Activated CD4-positive, alpha-beta T cell treated with anti-CD3 and anti-CD28 coated beads, Interleukin-2, amount 10 ng/mL, durations not matched to agents 7 days and 5 days (primary cell): ENCODE measurements at regions not wholly inside any gene's neighbourhood (a gene's known extent, or its start where the extent isn't known, plus 50 kb on each side); places are given as distances from the start of the nearest gene placed in this dataset.
A peak's percentile ranks its signal among the peaks of the same experiment; 100 is the strongest.

Experiments used
- CTCF ChIA-PET: fragments of 350-600 bp; sonication (Branson Sonifier 250); formaldehyde crosslinking; loops from one replicate; lab custom pipeline; 2021; ENCODE audit warnings: antibody characterized with exemption; lab: Charles Lee
- POLR2A ChIA-PET: fragments of 350-600 bp; sonication (Branson Sonifier 250); formaldehyde crosslinking; loops from one replicate; lab custom pipeline; 2021; ENCODE audit warnings: antibody characterized with exemption; lab: Charles Lee
- DNase-seq: peaks from one replicate; pipeline ENCODE4 v3.0.0-alpha.2; 2020
- H3K27ac Mint-ChIP-seq: one replicate; pipeline ENCODE4 v1.8.0; 2021; ENCODE audit warnings: mild to moderate bottlenecking, moderate library complexity, mixed read lengths
- H3K27me3 Mint-ChIP-seq: one replicate; pipeline ENCODE4 v1.8.0; 2021; ENCODE audit warnings: mixed read lengths
- H3K36me3 Mint-ChIP-seq: one replicate; pipeline ENCODE4 v1.8.0; 2021; ENCODE audit warnings: low read depth, mixed read lengths
- H3K4me1 Mint-ChIP-seq: one replicate; pipeline ENCODE4 v1.8.0; 2021; ENCODE audit warnings: mixed read lengths
- H3K4me3 Mint-ChIP-seq: one replicate; pipeline ENCODE4 v1.8.0; 2021; ENCODE audit warnings: mild to moderate bottlenecking, moderate library complexity, mixed read lengths
- H3K9me3 Mint-ChIP-seq: one replicate; pipeline ENCODE4 v1.8.0; 2021; ENCODE audit warnings: mixed read lengths

DNA sequence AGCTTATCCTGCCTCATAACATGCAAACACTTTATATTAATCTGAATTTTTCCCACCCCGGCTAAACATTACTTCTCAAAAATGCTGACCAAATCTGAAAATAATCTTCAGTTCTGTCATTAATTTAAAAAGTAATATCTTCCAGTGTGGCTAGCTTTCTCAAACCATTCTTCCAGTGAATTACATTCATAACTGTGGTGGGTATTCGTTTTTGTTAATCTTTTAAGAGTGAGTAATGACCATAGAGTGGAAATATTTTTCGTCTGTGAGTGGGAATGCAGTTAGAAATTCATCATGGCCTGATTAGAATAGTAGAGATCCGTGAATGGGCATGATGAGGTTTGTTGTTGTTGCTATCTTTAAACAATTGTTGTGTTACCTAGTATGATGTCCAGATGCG is 138.6 kb upstream of the SFRP2 start:
- CTCF ChIA-PET = no interaction called here

DNA sequence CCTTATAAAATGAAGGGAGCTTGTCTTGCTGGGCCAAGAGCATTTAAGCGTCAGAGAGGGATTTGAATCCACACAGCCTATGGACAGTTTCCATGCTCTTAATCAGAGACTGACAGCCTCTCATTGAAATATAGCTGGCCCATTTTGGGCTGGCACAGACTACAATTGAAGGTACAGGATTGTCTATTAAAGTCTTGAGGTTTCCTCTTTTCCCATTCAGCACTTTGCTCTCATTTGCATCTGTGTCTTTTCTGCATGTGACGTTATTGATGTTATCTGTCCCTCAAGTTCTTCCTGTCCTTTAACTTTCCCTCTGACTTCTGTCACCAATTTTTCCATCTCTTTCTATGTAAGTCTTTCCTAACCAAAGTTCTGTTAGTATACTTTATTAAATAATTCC is 133.3 kb upstream of the SFRP2 start:
- Mint-ChIP-seq H3K27ac (no peak overlapping the region), H3K27me3 (peaks cover 15% of the 10 kb centered on the region), H3K4me1 (peaks cover 1% of the 10 kb centered on the region), H3K4me3 (no peak overlapping the region), H3K36me3 (no peaks in the 10 kb centered on the region), H3K9me3 (no peaks in the 10 kb centered on the region)
- no peak for DNase-seq
- ChIA-PET CTCF (interaction anchor here (0.9 kb wide), 1 partner anchor 15 kb away, joined by 3 read pairs; no protein-coding TSS in a partner anchor), POLR2A (no interaction called here)

More for the DNA sequence above, 138.6 kb upstream of the SFRP2 start:
- Mint-ChIP-seq H3K4me3 (no peak overlapping the region), H3K27ac (no peak overlapping the region), H3K9me3 (no peaks in the 10 kb centered on the region), H3K36me3 (no peaks in the 10 kb centered on the region), H3K4me1 (no peaks in the 10 kb centered on the region), H3K27me3 (peaks cover 4% of the 10 kb centered on the region)
- no peak for DNase-seq
- POLR2A ChIA-PET = no interaction called here

DNA sequence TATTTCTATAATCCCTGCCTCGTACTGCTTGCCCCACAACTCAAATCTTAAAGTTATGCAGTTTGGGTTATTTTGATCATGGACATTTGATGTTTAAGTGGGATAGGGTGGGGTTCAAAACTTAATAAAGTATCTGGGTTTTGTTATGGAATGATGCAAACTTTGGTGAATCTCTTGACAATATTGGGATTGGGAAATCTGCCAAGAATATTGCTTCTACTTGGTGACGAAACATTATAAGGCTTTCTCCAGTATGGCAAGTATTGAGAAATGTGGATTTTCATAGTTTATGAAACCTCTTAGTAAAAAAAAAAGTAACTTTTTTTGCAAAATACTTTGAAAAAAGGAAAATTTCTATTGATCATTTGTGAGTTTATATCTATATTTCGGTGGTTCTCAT is 130.8 kb upstream of the SFRP2 start:
- CTCF ChIA-PET = no interaction called here
- H3K27ac Mint-ChIP-seq = no peak overlapping the region

DNA sequence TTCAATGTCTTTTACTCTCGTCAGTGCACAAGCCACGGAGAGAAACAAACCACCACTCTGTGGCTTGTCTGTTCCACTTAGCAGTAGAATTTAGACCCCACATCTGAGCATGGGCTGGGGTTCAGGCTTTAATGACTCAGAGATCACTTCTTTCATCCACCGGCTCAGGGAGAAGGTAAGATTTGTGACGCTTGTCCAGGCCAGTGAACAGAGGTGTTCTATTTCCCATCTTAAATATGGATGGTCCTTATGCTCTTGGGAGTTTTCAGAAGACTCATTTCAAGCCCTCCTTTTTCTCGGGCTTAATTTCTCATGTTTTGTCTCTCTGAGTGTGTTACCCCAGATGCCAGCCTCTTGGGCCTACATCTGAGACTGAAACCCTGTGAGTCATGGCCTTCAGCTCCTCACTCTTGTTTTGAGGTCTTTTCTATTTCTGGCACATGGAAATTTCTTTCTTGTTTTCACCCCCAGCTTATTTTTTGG is 127.4 kb upstream of the SFRP2 start:
- H3K9me3 Mint-ChIP-seq = no peaks in the 10 kb centered on the region
- no peaks in the 10 kb centered on the region for H3K36me3 Mint-ChIP-seq
- ChIA-PET CTCF (no interaction called here), POLR2A (no interaction called here)
- H3K4me3 Mint-ChIP-seq = no peak overlapping the region
- peak; percentile 8 for DNase-seq
- no peak overlapping the region for H3K27ac Mint-ChIP-seq
- H3K4me1 Mint-ChIP-seq = peaks cover 8% of the 10 kb centered on the region
- H3K27me3 Mint-ChIP-seq = peaks cover 36% of the 10 kb centered on the region

More for the DNA sequence above, 130.8 kb upstream of the SFRP2 start:
- H3K27me3 Mint-ChIP-seq = peaks cover 20% of the 10 kb centered on the region
- peaks cover 8% of the 10 kb centered on the region for H3K4me1 Mint-ChIP-seq
- DNase-seq = no peak
- POLR2A ChIA-PET = no interaction called here
- H3K4me3 Mint-ChIP-seq = no peak overlapping the region
- H3K9me3 Mint-ChIP-seq = no peaks in the 10 kb centered on the region
- no peaks in the 10 kb centered on the region for H3K36me3 Mint-ChIP-seq

DNA sequence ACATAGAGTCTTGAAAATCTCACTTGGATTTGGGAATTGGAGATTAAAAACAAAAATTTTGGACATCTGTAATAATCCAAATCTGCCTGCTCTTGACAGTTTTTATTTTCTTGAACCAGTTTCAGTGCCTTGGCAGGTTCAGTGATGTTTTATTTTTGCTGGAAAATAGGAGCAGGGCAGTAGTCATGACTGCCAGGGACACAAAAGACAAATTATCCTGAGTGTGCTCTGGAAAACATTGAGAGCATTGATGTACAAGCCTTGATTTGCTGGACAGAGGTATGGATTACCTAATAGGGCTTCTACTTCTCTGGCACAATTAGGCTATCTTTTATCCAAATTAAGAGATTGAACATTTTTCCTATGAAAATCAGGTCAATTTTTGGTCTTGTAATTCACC is 123.4 kb upstream of the SFRP2 start:
- ChIA-PET CTCF (no interaction called here), POLR2A (no interaction called here)
- H3K27me3 Mint-ChIP-seq = peaks cover 34% of the 10 kb centered on the region
- H3K27ac Mint-ChIP-seq = no peak overlapping the region
- peaks cover 8% of the 10 kb centered on the region for H3K4me1 Mint-ChIP-seq
- H3K4me3 Mint-ChIP-seq = no peak overlapping the region
- no peaks in the 10 kb centered on the region for H3K9me3 Mint-ChIP-seq
- no peak for DNase-seq
- H3K36me3 Mint-ChIP-seq = no peaks in the 10 kb centered on the region

DNA sequence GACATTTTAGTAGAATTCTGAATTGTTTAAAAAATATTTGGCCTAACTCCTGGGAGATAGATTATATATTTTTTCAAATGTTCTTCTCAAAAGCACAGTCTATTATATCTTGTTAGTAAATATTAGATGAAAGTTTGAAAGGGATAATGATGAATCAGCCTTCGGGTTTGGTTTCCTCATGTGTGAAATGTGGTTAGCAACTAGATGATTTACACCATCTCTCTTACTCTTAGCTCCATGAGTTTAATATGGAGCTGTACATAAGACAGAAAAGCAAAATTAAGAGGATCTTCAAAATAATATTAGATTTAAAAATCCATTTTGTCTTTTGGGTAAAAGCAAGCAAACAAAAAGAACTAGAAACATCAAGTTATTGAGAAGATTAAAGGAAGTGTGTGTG is 120.8 kb upstream of the SFRP2 start:
- H3K4me3 Mint-ChIP-seq = no peak overlapping the region
- no peaks in the 10 kb centered on the region for H3K4me1 Mint-ChIP-seq
- no peak for DNase-seq
- ChIA-PET POLR2A (no interaction called here), CTCF (no interaction called here)
- no peaks in the 10 kb centered on the region for H3K9me3 Mint-ChIP-seq
- peaks cover 32% of the 10 kb centered on the region for H3K27me3 Mint-ChIP-seq
- no peaks in the 10 kb centered on the region for H3K36me3 Mint-ChIP-seq
- H3K27ac Mint-ChIP-seq = no peak overlapping the region

DNA sequence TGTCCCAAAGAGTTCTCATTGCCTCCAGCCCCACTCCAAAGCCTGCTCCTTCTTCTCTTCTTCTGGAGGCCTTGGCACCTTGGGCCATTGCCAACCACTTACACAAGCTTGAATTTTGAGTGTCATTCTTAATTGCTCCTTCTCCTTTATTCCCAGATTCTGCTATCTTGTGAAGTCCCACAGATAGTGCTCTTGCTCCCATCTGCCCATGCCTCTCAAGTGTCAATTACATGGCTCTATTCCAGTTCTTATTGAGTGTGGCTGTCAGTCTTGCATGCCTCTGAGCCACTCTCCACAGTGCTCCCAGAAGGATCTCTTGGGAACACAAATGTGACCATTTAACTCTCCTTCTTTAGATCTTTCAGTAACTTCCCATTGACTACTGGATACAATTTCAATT is 117.3 kb upstream of the SFRP2 start:
- Mint-ChIP-seq H3K27ac (no peak overlapping the region), H3K9me3 (no peaks in the 10 kb centered on the region)

DNA sequence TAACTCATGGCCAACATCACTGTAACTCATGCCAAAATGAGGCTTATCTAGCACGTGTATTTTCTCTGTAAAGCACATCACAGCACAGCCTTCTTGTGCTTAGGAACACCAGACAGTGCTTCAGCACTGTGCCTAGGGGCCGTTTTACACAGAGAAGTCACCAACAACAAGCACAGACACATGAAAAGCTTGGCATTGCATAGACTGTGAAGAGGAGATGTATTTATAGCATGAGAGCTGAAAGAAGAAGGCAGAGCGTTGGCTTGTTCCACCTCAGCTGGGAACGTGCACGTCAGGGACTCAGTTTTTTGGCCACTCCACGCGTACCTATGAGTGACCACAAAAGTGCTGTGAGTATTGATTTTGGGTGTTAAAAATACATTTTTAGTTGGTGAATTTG is 116.3 kb upstream of the SFRP2 start:
- Mint-ChIP-seq H3K4me1 (no peaks in the 10 kb centered on the region), H3K27ac (no peak overlapping the region), H3K27me3 (peaks cover 14% of the 10 kb centered on the region), H3K9me3 (no peaks in the 10 kb centered on the region), H3K36me3 (no peaks in the 10 kb centered on the region), H3K4me3 (no peak overlapping the region)
- ChIA-PET POLR2A (no interaction called here), CTCF (no interaction called here)
- no peak for DNase-seq

More for the DNA sequence above, 117.3 kb upstream of the SFRP2 start:
- ChIA-PET CTCF (interaction anchor here (1.6 kb wide), 1 partner anchor 12 kb away, joined by 4 read pairs; no protein-coding TSS in a partner anchor), POLR2A (no interaction called here)
- H3K4me1 Mint-ChIP-seq = no peaks in the 10 kb centered on the region
- no peak for DNase-seq
- peaks cover 17% of the 10 kb centered on the region for H3K27me3 Mint-ChIP-seq
- H3K4me3 Mint-ChIP-seq = no peak overlapping the region
- no peaks in the 10 kb centered on the region for H3K36me3 Mint-ChIP-seq

DNA sequence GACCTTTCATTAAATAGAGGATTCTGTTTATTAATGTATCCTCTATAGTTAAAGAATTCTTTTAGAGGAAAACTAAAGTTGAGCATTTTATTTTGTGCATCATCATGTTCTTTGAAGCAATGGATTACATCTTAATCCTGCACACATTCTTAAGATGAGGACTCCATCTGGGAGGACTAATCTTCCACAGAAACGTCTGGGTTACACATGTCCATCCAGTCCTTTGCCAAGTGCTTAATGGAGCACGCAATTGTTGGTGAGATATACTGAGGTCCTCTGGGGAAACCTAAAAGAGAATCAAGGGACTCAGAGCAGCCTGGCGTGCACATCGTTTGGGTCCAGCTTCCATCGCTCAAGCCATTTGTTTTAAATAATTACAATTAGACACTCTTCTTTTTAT is 115.1 kb upstream of the SFRP2 start:
- POLR2A ChIA-PET = no interaction called here
- no peak overlapping the region for H3K27ac Mint-ChIP-seq
- CTCF ChIA-PET = no interaction called here

DNA sequence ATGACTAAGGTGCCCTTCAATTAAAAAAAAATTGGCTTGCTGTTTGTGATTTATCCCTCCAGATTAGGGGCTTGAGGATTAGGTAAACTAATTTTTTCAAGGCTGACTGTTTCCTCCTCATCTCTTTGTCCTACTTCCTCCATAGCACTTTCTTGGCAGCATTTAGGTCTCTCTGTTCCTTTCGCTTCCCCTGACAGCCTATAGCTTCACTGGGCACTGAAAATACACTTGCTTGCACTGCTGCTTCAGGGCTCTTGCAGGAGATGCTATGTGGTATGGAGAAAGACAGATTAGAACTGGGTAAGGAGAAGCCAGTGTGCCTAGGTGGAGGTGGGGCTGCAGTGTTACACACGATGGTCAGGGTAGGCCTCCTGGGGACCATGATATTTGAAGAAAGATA is 112.3 kb upstream of the SFRP2 start:
- H3K27me3 Mint-ChIP-seq = peaks cover 7% of the 10 kb centered on the region
- no peaks in the 10 kb centered on the region for H3K36me3 Mint-ChIP-seq
- no peak overlapping the region for H3K27ac Mint-ChIP-seq
- no peak for DNase-seq
- no peaks in the 10 kb centered on the region for H3K4me1 Mint-ChIP-seq
- H3K9me3 Mint-ChIP-seq = no peaks in the 10 kb centered on the region
- ChIA-PET CTCF (no interaction called here), POLR2A (no interaction called here)
- H3K4me3 Mint-ChIP-seq = no peak overlapping the region

More for the DNA sequence above, 115.1 kb upstream of the SFRP2 start:
- no peaks in the 10 kb centered on the region for H3K36me3 Mint-ChIP-seq
- H3K27me3 Mint-ChIP-seq = peaks cover 9% of the 10 kb centered on the region
- H3K4me1 Mint-ChIP-seq = no peaks in the 10 kb centered on the region
- no peak overlapping the region for H3K4me3 Mint-ChIP-seq
- no peak for DNase-seq
- H3K9me3 Mint-ChIP-seq = no peaks in the 10 kb centered on the region

DNA sequence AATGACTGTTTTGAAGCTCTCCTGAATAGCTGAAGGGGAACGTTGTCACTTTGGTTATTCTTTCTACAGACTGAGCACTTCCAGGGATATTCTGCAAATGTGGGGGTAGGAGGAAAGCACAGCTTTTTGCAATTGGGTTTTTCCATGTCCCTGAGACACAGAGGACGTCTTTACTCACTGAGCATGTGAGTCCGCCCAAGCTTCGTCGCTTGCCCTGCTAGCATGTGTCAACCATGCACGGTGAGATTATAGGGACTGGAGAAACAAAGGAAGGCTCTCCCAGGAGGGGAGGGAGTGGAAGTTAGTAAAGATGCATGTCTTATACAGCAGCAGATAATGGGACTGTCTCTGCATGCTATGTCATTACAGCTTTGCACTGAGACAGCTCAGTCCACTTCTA is 111.5 kb upstream of the SFRP2 start:
- H3K27me3 Mint-ChIP-seq = peaks cover 7% of the 10 kb centered on the region
- no peaks in the 10 kb centered on the region for H3K4me1 Mint-ChIP-seq
- H3K36me3 Mint-ChIP-seq = no peaks in the 10 kb centered on the region
- no peak for DNase-seq
- no peak overlapping the region for H3K4me3 Mint-ChIP-seq
- no peaks in the 10 kb centered on the region for H3K9me3 Mint-ChIP-seq
- ChIA-PET CTCF (no interaction called here), POLR2A (no interaction called here)
- no peak overlapping the region for H3K27ac Mint-ChIP-seq

DNA sequence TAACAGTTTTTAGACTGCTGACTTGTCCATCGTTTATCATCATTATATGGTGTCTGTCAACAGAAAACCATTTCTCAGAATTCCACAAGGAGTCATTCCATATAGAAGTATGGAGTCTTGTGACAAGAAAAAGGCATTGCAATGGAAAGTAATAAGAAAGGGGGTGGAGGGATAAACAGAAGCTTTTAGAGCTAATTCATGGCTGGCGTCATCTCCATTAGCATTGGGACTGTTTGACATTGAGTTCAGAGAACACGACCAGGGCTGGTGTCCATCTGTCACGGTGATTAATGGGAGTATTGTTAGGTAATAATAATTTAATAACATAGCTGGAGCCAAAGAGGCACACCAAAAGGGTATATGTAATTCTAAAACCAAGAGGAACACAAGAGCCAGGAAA is 101.9 kb upstream of the SFRP2 start:
- Mint-ChIP-seq H3K4me3 (no peak overlapping the region), H3K27ac (no peak overlapping the region), H3K27me3 (no peaks in the 10 kb centered on the region), H3K4me1 (no peaks in the 10 kb centered on the region), H3K9me3 (peaks cover 6% of the 10 kb centered on the region), H3K36me3 (no peaks in the 10 kb centered on the region)
- POLR2A ChIA-PET = no interaction called here
- CTCF ChIA-PET = no interaction called here
- DNase-seq = no peak

DNA sequence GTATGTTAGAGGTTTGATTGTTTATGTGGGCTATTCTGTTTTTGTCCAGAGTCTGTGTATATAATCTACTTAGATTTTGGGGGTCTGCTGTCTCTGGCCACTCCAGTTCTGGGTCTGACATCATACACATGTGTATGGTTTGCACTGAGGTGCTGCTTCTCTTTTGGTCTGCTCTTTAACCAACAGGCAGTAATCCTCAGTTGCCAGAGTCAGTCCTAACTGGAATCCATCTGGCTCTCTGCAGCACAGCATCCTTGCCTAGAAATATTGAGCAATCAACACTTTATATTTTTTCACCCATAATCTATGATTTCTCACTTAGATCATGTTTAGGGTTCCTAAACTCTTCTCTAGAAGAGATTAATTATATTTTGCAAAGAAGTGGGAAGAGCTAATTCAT is 98.3 kb upstream of the SFRP2 start:
- CTCF ChIA-PET = no interaction called here
- H3K27me3 Mint-ChIP-seq = no peaks in the 10 kb centered on the region
- no peak overlapping the region for H3K4me3 Mint-ChIP-seq
- H3K4me1 Mint-ChIP-seq = no peaks in the 10 kb centered on the region
- H3K27ac Mint-ChIP-seq = no peak overlapping the region
- POLR2A ChIA-PET = no interaction called here
- DNase-seq = no peak
- peaks cover 4% of the 10 kb centered on the region for H3K9me3 Mint-ChIP-seq
- no peaks in the 10 kb centered on the region for H3K36me3 Mint-ChIP-seq

DNA sequence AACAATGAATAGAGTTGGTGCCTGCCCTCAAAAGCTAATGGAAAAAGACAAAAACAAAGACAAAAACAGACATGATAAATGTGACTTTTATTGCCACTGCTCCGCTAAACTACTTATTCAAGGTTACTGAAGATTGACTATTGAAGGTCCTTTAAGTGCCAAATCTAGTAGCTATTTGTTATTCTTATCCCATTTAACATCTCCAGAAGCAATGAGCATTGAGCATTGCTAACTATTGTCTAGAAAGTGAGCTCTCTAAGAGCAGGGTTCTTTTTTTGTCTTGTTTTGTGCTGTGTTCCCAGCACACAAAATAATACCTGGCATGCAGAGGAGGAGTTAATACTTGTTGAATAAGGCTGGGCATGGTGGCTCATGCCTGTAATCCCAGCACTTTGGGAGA is 95.4 kb upstream of the SFRP2 start:
- no peaks in the 10 kb centered on the region for H3K27me3 Mint-ChIP-seq
- ChIA-PET POLR2A (no interaction called here), CTCF (no interaction called here)
- peaks cover 16% of the 10 kb centered on the region for H3K9me3 Mint-ChIP-seq
- H3K27ac Mint-ChIP-seq = no peak overlapping the region
- DNase-seq = no peak
- H3K4me3 Mint-ChIP-seq = no peak overlapping the region
- H3K36me3 Mint-ChIP-seq = no peaks in the 10 kb centered on the region
- no peaks in the 10 kb centered on the region for H3K4me1 Mint-ChIP-seq
